ENCODE measurements at regions not wholly inside any gene's neighbourhood (a gene's known extent, or its start where the extent isn't known, plus 50 kb on each side); places are given as distances from the start of the nearest gene placed in this dataset.

- TF ChIP-seq TEAD4 (IDR thresholded peaks at IDR 0.05; ENCODE audit: low read depth, low read length) (no peak), EGR1 (IDR thresholded peaks at IDR 0.05; ENCODE audit: borderline replicate concordance, low read depth, low read length) (no peak), KDM5A (IDR thresholded peaks at IDR 0.05; ENCODE audit: low read length) (no peak), YY1 (IDR thresholded peaks at IDR 0.05; ENCODE audit: low read depth, low read length) (no peak), KDM1A (IDR thresholded peaks at IDR 0.05; ENCODE audit: borderline replicate concordance, low read length) (no peak), RNF2 (IDR thresholded peaks at IDR 0.05; ENCODE audit: borderline replicate concordance, low read depth, low read length, missing control alignments, poor library complexity, severe bottlenecking) (no peak)
Observed at GRCh38 chr1:115193046-115193828, 103.9 kb upstream of the TSPAN2 start (continued).

Measured in H1 (cell line).